SIG-M5 treated with dmso at 0.1 percent for 504 hours (cell line): ENCODE measurements at regions not wholly inside any gene's neighbourhood (a gene's known extent, or its start where the extent isn't known, plus 50 kb on each side); places are given as distances from the start of the nearest gene placed in this dataset.

ENCODE experiments used
- DNase-seq: peaks from one replicate; lab custom pipeline; 2025; ENCODE audit not compliant: unreplicated experiment; lab: John Stamatoyannopoulos, UW

GRCh38 chr5:76030343-76030742 lies 52.8 kb upstream of the SV2C start:
- no peak for DNase-seq

GRCh38 chr5:76029739-76030138 lies 53.4 kb upstream of the SV2C start:
- DNase-seq: no peak

GRCh38 chr5:76025790-76026189 lies 57.4 kb upstream of the SV2C start:
- DNase-seq: no peak

GRCh38 chr5:76025069-76025468 lies 58.1 kb upstream of the SV2C start:
- DNase-seq: no peak

- no peak for DNase-seq
These were observed 60.6 kb upstream of the SV2C start for GRCh38 chr5:76022611-76023010.

- no peak for DNase-seq
These were observed 61.1 kb upstream of the SV2C start for GRCh38 chr5:76021936-76022584.

- no peak for DNase-seq
These were observed 66.9 kb upstream of the SV2C start for GRCh38 chr5:76016258-76016657.

- no peak for DNase-seq
These were observed 69.2 kb upstream of the SV2C start for GRCh38 chr5:76014005-76014404.

GRCh38 chr5:76007904-76008303 lies 75.3 kb upstream of the SV2C start:
- no peak for DNase-seq

GRCh38 chr5:76000582-76000981 lies 82.6 kb upstream of the SV2C start:
- DNase-seq: no peak

GRCh38 chr5:75993643-75994520 lies 89.3 kb upstream of the SV2C start:
- DNase-seq: peak; percentile 2

- no peak for DNase-seq
These were observed 90.0 kb upstream of the SV2C start for GRCh38 chr5:75993183-75993582.

GRCh38 chr5:75992753-75993152 lies 90.4 kb upstream of the SV2C start:
- no peak for DNase-seq

GRCh38 chr5:75985077-75985476 lies 98.1 kb upstream of the SV2C start:
- no peak for DNase-seq

- no peak for DNase-seq
These were observed 107.7 kb upstream of the SV2C start for GRCh38 chr5:75975496-75975895.

- DNase-seq: no peak
These were observed 117.9 kb upstream of the SV2C start for GRCh38 chr5:75965292-75965691.

GRCh38 chr5:75964008-75964407 lies 119.2 kb upstream of the SV2C start:
- DNase-seq: peak; percentile 66

- no peak for DNase-seq
These were observed 119.6 kb upstream of the SV2C start for GRCh38 chr5:75963554-75963953.

- no peak for DNase-seq
These were observed 121.4 kb upstream of the SV2C start for GRCh38 chr5:75961818-75962217.

GRCh38 chr5:75960129-75960528 lies 123.1 kb upstream of the SV2C start:
- no peak for DNase-seq

GRCh38 chr5:75952963-75953362 lies 130.2 kb upstream of the SV2C start:
- no peak for DNase-seq

- DNase-seq: no peak
These were observed 130.9 kb upstream of the SV2C start for GRCh38 chr5:75952291-75952690.

- no peak for DNase-seq
These were observed 131.5 kb upstream of the SV2C start for GRCh38 chr5:75951716-75952115.
